CD4-positive, alpha-beta T cell treated with Interleukin-4 for 1 hour (primary cell): ENCODE measurements at regions not wholly inside any gene's neighbourhood (a gene's known extent, or its start where the extent isn't known, plus 50 kb on each side); places are given as distances from the start of the nearest gene placed in this dataset.

ENCODE experiments used
- DNase-seq, 2 donors: peaks; one replicate each; pipeline ENCODE4 v3.0.0-alpha.2; 2020 to 2022

- no peak for DNase-seq
Measured at GRCh38 chr17:77381185-77381700, 240.5 kb downstream of the SEC14L1 start.

- DNase-seq: no peak
Measured at GRCh38 chr17:77381731-77382130, 241.0 kb downstream of the SEC14L1 start.

- peak; percentile 53 to 70 for DNase-seq
Measured at GRCh38 chr17:77382356-77382911, 241.7 kb downstream of the SEC14L1 start.

GRCh38 chr17:77382966-77383612, 242.3 kb downstream of the SEC14L1 start:
- DNase-seq: no peak

GRCh38 chr17:77383613-77384608, 243.1 kb downstream of the SEC14L1 start:
- DNase-seq: no peak

GRCh38 chr17:77385750-77386501, 245.2 kb downstream of the SEC14L1 start:
- DNase-seq: no peak

GRCh38 chr17:77386502-77387192, 245.9 kb downstream of the SEC14L1 start:
- DNase-seq: no peak

GRCh38 chr17:77387891-77388290, 247.1 kb downstream of the SEC14L1 start:
- no peak for DNase-seq

GRCh38 chr17:77388384-77389306, 247.9 kb downstream of the SEC14L1 start:
- DNase-seq: no peak

- DNase-seq: no peak
Measured at GRCh38 chr17:77390870-77391269, 250.1 kb downstream of the SEC14L1 start.

- peak in 1 of 2 donors; percentile 25 for DNase-seq
Measured at GRCh38 chr17:77391668-77392375, 251.1 kb downstream of the SEC14L1 start.

GRCh38 chr17:77392376-77393273, 251.9 kb downstream of the SEC14L1 start:
- DNase-seq: no peak

GRCh38 chr17:77393274-77393600, 252.5 kb downstream of the SEC14L1 start:
- DNase-seq: no peak

- DNase-seq: no peak
Measured at GRCh38 chr17:77393867-77394539, 253.2 kb downstream of the SEC14L1 start.

GRCh38 chr17:77394540-77395295, 253.9 kb downstream of the SEC14L1 start:
- DNase-seq: no peak

- DNase-seq: no peak
Measured at GRCh38 chr17:77395501-77396048, 254.8 kb downstream of the SEC14L1 start.

GRCh38 chr17:77396610-77397009, 255.8 kb downstream of the SEC14L1 start:
- no peak for DNase-seq

GRCh38 chr17:77398274-77398673, 257.5 kb downstream of the SEC14L1 start:
- DNase-seq: no peak
